GM18870 (cell line): ENCODE measurements at regions not wholly inside any gene's neighbourhood (a gene's known extent, or its start where the extent isn't known, plus 50 kb on each side); places are given as distances from the start of the nearest gene placed in this dataset.
"Not testable (repeated sequence)": the region's sequence is repeated elsewhere in the genome, so short reads cannot be mapped to it uniquely, and the experiment has no call there.

Source experiments
- ATAC-seq: cut with Tn5 transposase; IDR thresholded peaks from one replicate; pipeline ENCODE4 v1.9.1; 2021; ENCODE audit warnings: moderate library complexity; ENCODE audit not compliant: unreplicated experiment

DNA sequence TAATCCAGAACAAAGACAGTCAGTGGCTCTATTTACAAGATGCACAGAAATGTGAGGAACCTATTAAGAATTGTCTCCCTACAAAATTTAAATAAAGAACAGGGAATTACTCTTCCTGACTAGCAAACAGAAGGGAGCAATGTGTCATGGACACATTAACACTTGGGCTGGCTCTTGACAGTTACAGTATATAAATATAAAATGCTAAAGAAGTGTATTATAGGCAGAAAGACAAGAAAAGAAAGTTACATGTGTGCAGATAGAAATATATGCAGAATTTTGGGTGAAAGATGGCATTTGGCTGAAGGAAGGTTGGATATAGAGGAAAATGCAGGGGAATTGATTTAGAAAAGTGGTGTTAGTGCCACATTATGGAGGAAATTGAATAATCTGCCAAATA, 2257.1 kb upstream of the ACO1 start:
- ATAC-seq, result no peak

DNA sequence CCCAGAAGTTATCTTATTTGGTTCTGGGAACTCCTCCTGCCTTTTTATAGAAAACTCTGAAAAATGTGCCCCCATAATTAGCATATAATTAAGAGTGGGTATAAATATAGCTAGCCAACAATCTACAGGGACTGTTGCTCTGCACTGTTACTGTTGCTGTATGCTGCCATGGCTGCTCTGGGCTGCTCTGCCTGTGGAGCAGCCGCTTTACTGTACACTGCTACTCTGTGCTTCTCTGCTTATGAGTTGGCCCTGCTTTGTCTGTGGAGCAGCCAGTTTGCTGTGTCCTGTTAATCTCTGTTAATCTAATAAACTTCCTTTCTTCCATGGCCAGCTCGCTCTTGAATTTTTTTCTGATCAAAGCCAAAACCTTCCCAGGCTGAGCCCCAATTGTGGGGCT, 2244.0 kb upstream of the ACO1 start:
- ATAC-seq, result no peak

- ATAC-seq, result no peak
Observed at GRCh38 chr9:30160570-30160969, 2223.9 kb upstream of the ACO1 start.

DNA sequence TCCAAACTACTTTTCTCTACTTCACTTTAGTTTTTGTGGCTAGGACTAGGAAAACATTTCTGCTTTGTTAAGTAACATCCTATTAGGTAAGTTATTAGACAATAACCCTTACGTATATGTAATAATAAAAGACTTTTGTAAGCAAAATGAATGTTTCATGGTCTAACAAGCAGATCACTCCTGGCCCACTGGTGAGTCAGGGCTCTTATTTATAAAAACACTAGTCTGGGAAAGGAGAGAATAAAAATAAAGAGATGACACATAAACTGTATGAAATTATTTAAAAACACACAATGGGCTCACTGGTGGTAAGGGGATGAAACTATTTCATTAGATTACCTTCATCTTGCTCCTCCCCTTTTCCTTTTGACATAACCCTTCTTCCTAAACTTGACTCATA, 2212.2 kb upstream of the ACO1 start:
- ATAC-seq, result no peak

- no peak for ATAC-seq
Observed at GRCh38 chr9:30178610-30179009, 2205.8 kb upstream of the ACO1 start.

GRCh38 chr9:30193421-30193820, 2191.0 kb upstream of the ACO1 start:
- no peak for ATAC-seq

DNA sequence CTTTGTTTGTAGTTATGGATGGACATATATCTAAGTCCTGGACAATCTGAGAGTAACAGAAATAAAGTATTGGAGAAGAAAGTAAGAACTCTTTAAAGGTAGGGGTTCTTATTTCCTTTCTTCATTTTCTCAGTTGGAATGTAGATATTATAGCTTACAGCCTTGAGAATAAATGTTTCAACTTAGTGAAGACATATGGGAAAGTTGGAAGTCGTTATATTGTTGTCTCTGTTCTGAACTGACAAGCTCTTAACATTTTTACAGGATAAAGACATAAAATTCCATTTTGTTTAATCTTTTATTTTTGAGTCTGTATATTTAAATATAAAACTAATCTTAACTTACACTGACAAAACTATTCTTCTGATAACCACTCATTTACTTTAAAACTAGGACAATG, 2187.5 kb upstream of the ACO1 start:
- no peak for ATAC-seq

- no peak for ATAC-seq
Observed at GRCh38 chr9:30197453-30197852, 2187.0 kb upstream of the ACO1 start.

GRCh38 chr9:30197954-30198353, 2186.5 kb upstream of the ACO1 start:
- ATAC-seq, result no peak

GRCh38 chr9:30198463-30199309, 2185.8 kb upstream of the ACO1 start:
- no peak for ATAC-seq

DNA sequence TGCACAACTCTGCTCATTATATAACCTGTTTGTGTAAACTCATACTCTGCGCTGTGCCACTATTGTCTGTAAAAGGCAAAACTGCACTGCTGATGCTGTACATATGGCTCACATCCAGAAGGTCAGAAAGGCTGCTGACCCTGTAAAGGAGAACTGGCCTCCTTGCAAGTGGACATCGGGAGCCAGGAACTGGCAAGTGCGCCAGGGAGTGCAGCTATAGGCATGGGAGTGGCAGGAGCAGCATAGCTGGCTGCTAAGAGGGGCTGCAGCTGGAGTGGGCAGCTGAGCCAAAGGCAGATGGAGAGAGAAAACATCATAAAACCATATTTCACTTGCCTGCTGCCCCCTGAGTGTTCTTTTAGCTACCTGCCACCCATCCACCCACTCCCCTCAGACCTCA, 2183.4 kb upstream of the ACO1 start:
- no peak for ATAC-seq

DNA sequence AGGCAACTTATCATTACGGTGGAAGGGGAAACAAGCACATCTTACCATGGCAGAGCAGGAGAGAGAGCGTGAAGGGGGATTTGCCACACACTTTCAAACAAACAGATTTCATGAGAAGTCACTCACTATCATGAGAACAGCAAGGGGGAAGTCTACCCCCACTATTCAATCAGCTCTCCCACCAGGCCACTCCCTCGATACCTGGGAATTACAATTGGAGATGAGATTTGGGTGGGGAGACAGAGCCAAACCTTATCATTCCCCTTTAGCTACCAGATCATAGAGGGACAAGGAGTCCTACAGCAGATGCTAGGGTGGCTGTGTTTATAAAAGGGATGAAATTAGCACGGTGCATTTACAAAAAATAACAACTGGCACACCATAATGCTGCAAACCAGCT, 2149.4 kb upstream of the ACO1 start:
- ATAC-seq, result no peak

DNA sequence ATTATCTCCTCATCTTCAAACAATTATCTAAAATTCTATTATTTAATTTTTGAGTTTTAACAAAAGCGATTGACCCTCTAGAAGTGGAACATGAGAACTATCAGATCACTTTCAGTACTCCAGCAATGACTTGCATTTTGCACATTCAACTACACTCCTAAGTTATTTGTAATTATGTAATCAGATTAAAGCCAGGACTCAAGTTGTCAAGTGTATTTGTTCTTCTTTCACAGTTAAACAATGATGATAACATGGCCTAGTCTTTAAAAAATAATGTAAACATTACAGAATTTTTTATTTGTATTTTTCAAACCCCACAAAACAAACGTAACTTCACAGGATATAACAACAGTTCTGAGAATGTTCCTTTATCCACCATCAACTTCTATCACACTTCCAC, 2148.9 kb upstream of the ACO1 start:
- ATAC-seq, result no peak

DNA sequence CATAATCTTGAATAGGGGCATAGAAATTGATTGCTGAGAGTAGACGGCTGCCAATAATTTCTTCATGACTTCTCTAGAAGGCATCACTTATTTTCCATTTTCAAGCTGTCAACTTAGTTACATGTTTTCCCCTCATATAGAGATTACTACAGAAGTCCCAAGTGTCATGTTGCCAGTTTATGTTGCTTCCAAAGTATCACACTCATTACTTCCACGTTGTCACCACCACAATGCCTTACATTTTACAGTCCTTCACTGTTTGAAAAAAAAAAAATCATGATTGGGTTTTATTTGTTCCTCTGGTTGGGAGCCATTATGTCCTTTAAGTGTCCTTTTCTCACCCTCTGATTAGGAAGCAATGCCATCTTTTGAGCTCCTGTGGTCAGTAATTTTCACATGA, 2144.6 kb upstream of the ACO1 start:
- no peak for ATAC-seq

DNA sequence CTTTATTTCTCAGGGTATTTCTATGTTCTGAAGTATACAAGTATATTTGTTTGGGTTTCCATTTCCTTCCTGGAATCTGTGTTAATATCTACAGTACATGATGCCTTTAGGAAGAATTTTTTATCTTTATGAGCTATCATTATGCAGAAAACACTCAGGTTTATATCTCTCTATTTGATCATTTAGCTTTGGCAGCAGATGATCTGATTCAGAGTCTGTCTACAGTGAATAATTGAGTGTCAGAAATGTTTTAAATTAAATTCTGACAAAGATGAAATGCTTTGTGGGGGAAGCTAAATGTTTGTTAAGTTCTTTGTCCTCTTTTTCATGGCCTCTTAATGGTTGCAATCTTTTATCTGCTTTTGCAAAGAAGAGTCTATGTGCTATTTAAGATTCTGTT, 2141.0 kb upstream of the ACO1 start:
- ATAC-seq, result no peak

DNA sequence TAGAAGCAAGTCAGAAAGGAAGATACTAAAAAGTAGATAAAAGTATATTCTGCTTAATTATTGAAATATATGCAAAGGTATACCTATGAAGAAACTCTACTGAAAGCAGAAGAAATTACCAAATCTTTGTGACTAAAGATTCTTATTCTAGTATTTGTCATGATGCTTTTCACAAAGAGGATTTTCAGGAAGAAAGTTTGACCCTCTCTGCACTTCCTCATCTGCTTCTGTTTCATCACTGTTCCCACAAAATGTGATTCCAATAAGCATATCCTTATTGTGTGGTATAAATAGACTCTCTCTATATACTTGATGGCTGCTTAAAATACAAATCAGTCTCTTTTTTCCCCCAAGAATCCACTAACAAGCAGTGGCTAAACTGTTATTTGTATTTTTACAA, 2139.6 kb upstream of the ACO1 start:
- ATAC-seq, result no peak

GRCh38 chr9:30250872-30251271, 2133.6 kb upstream of the ACO1 start:
- ATAC-seq, result no peak

GRCh38 chr9:30258094-30258493, 2126.3 kb upstream of the ACO1 start:
- no peak for ATAC-seq

DNA sequence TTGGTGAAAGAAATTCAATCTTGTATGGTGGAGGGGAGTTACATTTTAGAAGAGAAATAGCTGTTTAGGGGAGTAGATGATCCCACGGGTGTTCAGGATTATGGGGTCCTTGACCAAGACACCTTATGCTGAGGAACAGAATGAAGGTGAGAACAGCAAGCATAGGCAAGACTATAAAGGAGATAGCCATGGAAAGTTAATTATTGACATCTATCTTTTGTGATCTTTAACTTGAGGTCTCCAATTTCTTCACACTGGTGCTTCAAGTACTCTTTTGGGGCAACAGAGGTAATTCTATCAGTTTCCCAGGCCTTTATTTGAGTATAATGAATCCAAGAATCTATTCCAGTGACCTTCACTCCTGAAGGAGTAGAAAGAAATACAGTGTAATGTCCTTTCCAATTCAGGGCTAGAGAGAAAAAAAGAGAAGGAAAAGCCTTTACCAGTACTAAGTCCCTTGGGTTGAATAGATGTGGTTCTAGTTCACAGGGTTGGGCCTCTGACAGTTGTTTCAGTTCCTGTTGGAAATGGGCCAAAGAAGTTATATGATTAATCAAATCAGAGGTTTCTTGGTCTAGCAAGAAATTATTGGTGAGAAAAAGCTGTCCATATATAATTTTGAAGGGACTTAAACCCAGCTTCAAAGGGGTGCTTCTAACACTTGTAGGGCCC, 2104.1 kb upstream of the ACO1 start:
- peak; percentile 50 for ATAC-seq

DNA sequence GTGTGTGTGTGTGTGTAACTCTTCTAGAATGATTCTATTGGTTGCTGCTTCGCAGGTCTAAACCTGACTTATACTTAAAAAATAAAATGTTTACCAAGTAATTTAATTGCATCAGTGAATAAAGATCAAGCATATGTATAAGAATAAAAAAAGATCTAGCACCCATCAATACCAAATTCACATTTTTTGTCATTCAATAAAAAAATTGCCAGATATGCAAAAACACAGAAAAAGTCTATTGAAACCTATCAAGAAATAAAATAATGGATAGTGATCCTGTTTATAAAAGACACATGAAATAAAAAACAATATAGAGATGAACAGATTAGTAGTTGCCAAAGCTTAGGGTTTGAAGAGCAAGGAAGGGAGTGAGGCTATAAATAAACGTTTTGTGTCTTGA, 2095.0 kb upstream of the ACO1 start:
- no peak for ATAC-seq

- not testable (repeated sequence) for ATAC-seq
Observed at GRCh38 chr9:30292026-30292425, 2092.4 kb upstream of the ACO1 start.

- no peak for ATAC-seq
Observed at GRCh38 chr9:30293231-30293630, 2091.2 kb upstream of the ACO1 start.
